Erythroblast (primary cell): ENCODE measurements at regions not wholly inside any gene's neighbourhood (a gene's known extent, or its start where the extent isn't known, plus 50 kb on each side); places are given as distances from the start of the nearest gene placed in this dataset.

Experiments
- GATA1 ChIP-seq: IDR thresholded peaks from 2 replicates; pipeline ENCODE4 v1.6.1; 2011; ENCODE audit warnings: low read depth, mild to moderate bottlenecking, control low read depth, low read length, moderate library complexity
- POLR2A ChIP-seq: IDR thresholded peaks from 2 replicates; pipeline ENCODE4 v1.6.1; 2011; ENCODE audit warnings: mild to moderate bottlenecking, low read length

DNA sequence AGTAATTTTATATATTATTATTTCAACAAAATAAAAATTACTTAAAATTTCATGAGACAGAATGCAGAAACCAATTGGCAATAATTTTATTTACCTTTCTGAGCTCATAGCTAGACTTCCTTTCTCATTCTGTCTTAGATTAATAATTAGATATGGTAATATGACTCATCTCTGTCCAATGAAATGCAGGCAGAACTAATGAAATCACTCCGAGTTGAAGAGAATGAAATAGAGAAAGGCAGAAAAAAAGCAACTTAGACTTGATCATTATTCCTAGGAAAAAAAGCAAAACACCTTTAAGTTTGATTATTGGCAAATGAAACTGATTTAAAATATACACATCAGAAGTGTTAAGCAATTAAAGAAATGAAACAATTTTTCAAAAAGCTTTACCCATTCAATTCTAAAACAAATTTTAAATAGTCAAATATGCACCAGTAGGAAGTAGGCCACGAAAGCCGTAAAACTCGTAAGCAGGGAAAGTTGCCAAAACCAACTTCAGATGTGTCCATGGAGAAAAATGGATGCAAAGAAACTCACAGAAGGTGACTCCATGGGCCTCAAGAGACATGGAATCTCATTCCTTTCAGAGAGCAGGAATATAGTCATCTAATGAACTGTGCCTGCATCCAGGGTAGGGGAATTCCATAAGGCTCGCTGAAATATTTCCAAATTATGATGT lies 293.8 kb upstream of the RGS17 start:
- TF ChIP-seq POLR2A (no peak), GATA1 (no peak)
